Smooth muscle cell (in vitro differentiated cells): ENCODE measurements at regions not wholly inside any gene's neighbourhood (a gene's known extent, or its start where the extent isn't known, plus 50 kb on each side); places are given as distances from the start of the nearest gene placed in this dataset.

Source experiments
- DNase-seq: peaks from one replicate; lab custom pipeline; 2025; ENCODE audit not compliant: unreplicated experiment; lab: John Stamatoyannopoulos, UW
- H2AFZ ChIP-seq: fragments of 200-600 bp; sonication (generic); 2 replicates; pipeline ENCODE4 v1.6.0; 2016; ENCODE audit warnings: antibody characterized with exemption, low read depth, mild to moderate bottlenecking
- H3F3A ChIP-seq: fragments of 200-600 bp; sonication (generic); 2 replicates; pipeline ENCODE4 v1.6.0; 2017; ENCODE audit warnings: antibody characterized with exemption, low read depth
- H3K27ac ChIP-seq: fragments of 200-600 bp; sonication (generic); 2 replicates; pipeline ENCODE4 v1.5.1; 2016; ENCODE audit warnings: low read depth, mild to moderate bottlenecking
- H3K27me3 ChIP-seq: fragments of 200-600 bp; sonication (generic); 2 replicates; pipeline ENCODE4 v1.6.1; 2016; ENCODE audit warnings: low read depth, mild to moderate bottlenecking
- H3K36me3 ChIP-seq: fragments of 200-600 bp; sonication (generic); 2 replicates; pipeline ENCODE4 v1.5.1; 2016; ENCODE audit warnings: low read depth
- H3K4me1 ChIP-seq: fragments of 200-600 bp; sonication (generic); 2 replicates; pipeline ENCODE4 v1.5.1; 2016; ENCODE audit warnings: low read depth
- H3K4me2 ChIP-seq: fragments of 200-600 bp; sonication (generic); 2 replicates; pipeline ENCODE4 v1.6.0; 2016; ENCODE audit warnings: mild to moderate bottlenecking
- H3K4me3 ChIP-seq: fragments of 200-600 bp; sonication (generic); 2 replicates; pipeline ENCODE4 v1.5.1; 2016; ENCODE audit warnings: mild to moderate bottlenecking
- H3K79me2 ChIP-seq: fragments of 200-600 bp; sonication (generic); 2 replicates; pipeline ENCODE4 v1.6.0; 2016; ENCODE audit warnings: low read depth, mild to moderate bottlenecking
- H3K9ac ChIP-seq: fragments of 200-600 bp; sonication (generic); 2 replicates; pipeline ENCODE4 v1.6.0; 2016; ENCODE audit warnings: low read depth
- H3K9me3 ChIP-seq: fragments of 200-600 bp; sonication (generic); replicated peaks from 2 replicates; pipeline ENCODE4 v1.5.1; 2016; ENCODE audit warnings: low read depth
- H4K20me1 ChIP-seq: fragments of 200-600 bp; sonication (generic); 2 replicates; pipeline ENCODE4 v1.6.0; 2016; ENCODE audit warnings: low read depth
- WGBS: methylation state at CpG from one replicate; pipeline ENCODE4 v1.1.7; 2016; ENCODE audit warnings: low lambda C conversion rate; 5-methylcytosine and 5-hydroxymethylcytosine counted together
- TF ChIP-seq, protein P1 (sequence below): fragments of 200-600 bp; sonication (generic); IDR thresholded peaks from 2 replicates; pipeline ENCODE4 v1.5.1; 2017; ENCODE audit warnings: borderline replicate concordance, mild to moderate bottlenecking, antibody characterized with exemption; ENCODE audit not compliant: insufficient read depth, poor library complexity, severe bottlenecking

DNA sequence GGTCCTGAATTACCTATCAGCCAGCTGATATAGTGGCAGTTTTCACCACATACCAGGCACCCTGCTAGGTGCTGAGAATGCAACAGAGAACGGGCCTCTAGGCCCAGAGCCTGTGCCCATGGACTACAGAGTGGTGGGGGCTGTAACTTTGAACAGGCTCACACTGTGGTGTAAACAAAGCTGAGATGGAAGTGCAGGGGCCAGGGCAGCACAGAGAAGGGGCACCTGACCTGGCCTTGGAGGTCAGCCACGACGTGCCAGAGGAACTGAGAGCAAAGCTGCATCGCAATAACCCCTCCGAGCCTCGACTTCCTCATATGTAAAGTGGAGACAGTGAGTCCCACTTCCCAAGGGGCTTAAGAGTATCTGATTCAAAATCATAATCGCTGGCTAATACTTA is 105.8 kb downstream of the MAFB start:
- Histone ChIP-seq H3K79me2 (no peaks in the 10 kb centered on the region), H3K27me3 (no peaks in the 10 kb centered on the region), H4K20me1 (no peaks in the 10 kb centered on the region), H3K27ac (no peak overlapping the region), H3F3A (no peaks in the 10 kb centered on the region), H3K4me1 (no peaks in the 10 kb centered on the region), H3K4me3 (no peak overlapping the region), H3K36me3 (no peaks in the 10 kb centered on the region), H2AFZ (no peak overlapping the region), H3K9ac (no peak overlapping the region), H3K4me2 (no peak overlapping the region), H3K9me3 (no peaks in the 10 kb centered on the region)
- no peak for DNase-seq
- TF ChIP-seq, protein P1, sequence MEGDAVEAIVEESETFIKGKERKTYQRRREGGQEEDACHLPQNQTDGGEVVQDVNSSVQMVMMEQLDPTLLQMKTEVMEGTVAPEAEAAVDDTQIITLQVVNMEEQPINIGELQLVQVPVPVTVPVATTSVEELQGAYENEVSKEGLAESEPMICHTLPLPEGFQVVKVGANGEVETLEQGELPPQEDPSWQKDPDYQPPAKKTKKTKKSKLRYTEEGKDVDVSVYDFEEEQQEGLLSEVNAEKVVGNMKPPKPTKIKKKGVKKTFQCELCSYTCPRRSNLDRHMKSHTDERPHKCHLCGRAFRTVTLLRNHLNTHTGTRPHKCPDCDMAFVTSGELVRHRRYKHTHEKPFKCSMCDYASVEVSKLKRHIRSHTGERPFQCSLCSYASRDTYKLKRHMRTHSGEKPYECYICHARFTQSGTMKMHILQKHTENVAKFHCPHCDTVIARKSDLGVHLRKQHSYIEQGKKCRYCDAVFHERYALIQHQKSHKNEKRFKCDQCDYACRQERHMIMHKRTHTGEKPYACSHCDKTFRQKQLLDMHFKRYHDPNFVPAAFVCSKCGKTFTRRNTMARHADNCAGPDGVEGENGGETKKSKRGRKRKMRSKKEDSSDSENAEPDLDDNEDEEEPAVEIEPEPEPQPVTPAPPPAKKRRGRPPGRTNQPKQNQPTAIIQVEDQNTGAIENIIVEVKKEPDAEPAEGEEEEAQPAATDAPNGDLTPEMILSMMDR = no peak
- 82% methylated on average over 4 of the region's 7 CpGs for WGBS

DNA sequence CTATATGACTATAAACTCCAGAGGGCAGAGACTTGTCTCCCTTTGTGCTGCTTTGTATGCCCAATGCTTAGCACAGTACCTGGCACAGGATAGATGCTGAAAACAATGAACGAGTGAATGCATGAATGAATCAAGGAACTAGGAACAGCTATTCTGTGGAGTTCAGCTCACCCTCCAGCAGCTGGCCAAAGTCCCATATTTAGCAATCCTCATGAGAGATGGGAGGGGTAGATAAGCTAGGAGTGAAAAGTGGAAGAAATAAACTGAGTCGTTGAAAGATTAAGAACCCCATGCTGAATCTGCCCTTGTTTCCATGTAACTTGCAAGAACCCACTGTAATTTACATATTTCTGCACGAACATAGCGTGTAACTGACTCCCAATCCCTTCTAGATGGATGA is 106.5 kb downstream of the MAFB start:
- no peaks in the 10 kb centered on the region for H3K4me1 ChIP-seq
- no peaks in the 10 kb centered on the region for H3K36me3 ChIP-seq
- no peaks in the 10 kb centered on the region for H3K27me3 ChIP-seq
- H3K9ac ChIP-seq = no peak overlapping the region
- WGBS = 91% methylated on average over 4 of the region's 4 CpGs
- H3F3A ChIP-seq = no peaks in the 10 kb centered on the region
- H3K4me3 ChIP-seq = no peak overlapping the region
- no peaks in the 10 kb centered on the region for H3K79me2 ChIP-seq
- H3K4me2 ChIP-seq = no peak overlapping the region
- H2AFZ ChIP-seq = no peak overlapping the region
- no peaks in the 10 kb centered on the region for H4K20me1 ChIP-seq
- TF ChIP-seq, protein P1 = no peak
- H3K27ac ChIP-seq = no peak overlapping the region
- no peaks in the 10 kb centered on the region for H3K9me3 ChIP-seq
- no peak for DNase-seq

DNA sequence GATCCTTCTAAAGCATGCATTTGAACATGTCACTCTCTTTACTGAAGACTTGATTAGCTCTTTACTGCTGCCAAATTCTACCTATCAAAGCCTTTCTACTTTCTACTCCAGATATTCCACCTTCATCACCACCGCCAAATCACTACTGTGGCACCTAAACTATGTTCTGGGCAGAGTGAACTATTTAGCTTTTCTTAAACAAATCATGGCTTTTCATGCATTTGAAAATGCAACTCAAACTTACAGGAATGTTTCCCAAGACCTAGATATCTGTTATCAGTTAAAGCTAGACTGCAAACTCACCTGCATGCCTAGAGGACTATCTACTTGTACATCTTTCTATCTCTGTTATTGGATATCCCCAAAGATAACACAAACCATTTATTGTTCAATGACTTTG is 109.3 kb downstream of the MAFB start:
- Histone ChIP-seq H3K27ac (no peak overlapping the region), H3K4me1 (no peaks in the 10 kb centered on the region), H3K36me3 (no peaks in the 10 kb centered on the region), H3K4me3 (no peak overlapping the region), H3K9me3 (no peaks in the 10 kb centered on the region), H3K79me2 (no peaks in the 10 kb centered on the region), H3K27me3 (no peaks in the 10 kb centered on the region), H4K20me1 (no peaks in the 10 kb centered on the region), H3F3A (no peaks in the 10 kb centered on the region), H3K9ac (no peak overlapping the region), H3K4me2 (no peak overlapping the region), H2AFZ (no peak overlapping the region)
- WGBS = 97% methylated on average over 1 of the region's 1 CpG
- DNase-seq = no peak
- TF ChIP-seq, protein P1 = no peak

DNA sequence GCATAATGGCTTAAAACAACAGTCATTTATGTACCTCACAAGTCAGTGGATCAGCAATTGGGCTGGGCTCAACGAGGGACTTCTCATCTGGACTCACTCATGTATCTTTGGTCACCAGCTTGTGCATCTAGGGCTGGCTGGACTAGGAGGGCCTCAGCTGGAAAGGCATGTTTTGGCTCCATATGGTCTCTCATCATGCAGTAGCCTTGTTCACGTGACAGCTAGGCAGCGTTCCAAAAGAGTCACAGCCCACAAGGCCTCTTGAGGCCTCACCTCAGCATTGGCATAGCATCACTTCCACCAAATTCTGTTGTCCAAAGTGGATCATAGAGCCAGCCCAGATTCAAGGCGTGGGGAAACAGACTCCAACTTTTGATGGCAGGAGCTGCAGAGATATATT is 110.1 kb downstream of the MAFB start:
- no peak for DNase-seq
- Histone ChIP-seq H4K20me1 (no peaks in the 10 kb centered on the region), H3K27ac (no peak overlapping the region), H3K79me2 (no peaks in the 10 kb centered on the region), H3K4me1 (no peaks in the 10 kb centered on the region), H3K27me3 (no peaks in the 10 kb centered on the region), H3K4me3 (no peak overlapping the region), H3K4me2 (no peak overlapping the region), H2AFZ (no peak overlapping the region), H3F3A (no peaks in the 10 kb centered on the region), H3K9me3 (no peaks in the 10 kb centered on the region), H3K9ac (no peak overlapping the region), H3K36me3 (no peaks in the 10 kb centered on the region)
- TF ChIP-seq, protein P1 = no peak
- WGBS = 89% methylated on average over 4 of the region's 4 CpGs
